ENCODE measurements at regions not wholly inside any gene's neighbourhood (a gene's known extent, or its start where the extent isn't known, plus 50 kb on each side); places are given as distances from the start of the nearest gene placed in this dataset.
"Not testable (repeated sequence)": the region's sequence is repeated elsewhere in the genome, so short reads cannot be mapped to it uniquely, and the experiment has no call there.

- DNase-seq: no peak
Measured at GRCh38 chr11:39120890-39121289, 2338.6 kb downstream of the LRRC4C start.

DNA sequence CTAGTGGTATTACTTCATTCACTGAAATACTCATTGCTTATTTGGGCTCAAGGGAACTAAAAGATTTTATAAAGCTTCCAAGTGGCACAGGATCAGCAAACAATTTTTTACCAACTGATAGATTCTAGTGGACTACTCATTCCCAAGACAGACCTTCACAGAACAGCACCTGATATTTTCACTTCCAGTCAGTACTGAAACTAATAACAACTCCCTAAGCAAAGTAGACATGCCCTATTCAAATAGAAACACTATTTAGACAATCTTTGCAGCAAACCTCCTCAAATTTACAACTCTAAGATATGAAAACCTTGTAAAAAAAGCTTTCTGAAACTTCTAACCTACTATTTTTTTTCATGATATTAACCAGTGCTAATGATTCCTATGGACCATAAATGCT lies 2345.8 kb downstream of the LRRC4C start:
- DNase-seq: no peak

DNA sequence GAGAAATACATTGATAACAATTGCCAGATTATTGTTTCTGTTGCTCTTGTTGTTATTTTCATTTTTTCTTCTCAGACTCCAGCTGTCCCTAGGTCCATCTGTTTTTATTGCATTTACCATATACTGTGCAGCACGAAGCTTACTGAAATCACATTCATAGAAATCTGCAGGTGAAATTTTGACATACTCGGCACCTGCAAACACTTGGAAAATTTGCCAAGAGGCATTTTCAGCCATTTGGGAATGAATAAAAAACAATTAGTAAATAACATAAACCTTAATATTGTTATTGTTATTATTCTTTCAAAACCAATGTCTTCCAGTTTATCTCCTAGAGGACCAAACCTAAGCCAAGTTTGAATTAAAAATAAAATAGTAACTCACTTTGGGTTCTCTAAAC lies 2357.2 kb downstream of the LRRC4C start:
- no peak for DNase-seq

GRCh38 chr11:39078465-39078864 lies 2381.0 kb downstream of the LRRC4C start:
- DNase-seq: no peak

DNA sequence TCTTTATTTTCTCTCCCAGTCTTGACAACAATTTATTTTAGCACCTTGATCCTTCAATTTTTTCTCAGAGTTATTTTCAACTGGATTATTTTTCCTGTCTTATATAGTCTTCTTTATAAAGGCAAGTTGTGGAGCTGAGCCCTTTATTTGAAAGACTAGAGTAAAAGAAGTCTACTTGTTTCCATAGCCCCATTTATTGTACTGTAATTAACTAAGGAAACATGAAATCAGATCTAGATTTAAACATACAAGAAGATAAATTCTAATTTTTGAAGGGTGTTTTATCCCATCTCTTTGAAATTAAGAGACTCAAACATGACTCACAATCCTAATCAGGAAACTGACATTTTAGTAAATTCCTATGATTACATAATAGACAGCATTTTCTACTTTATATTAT lies 2421.8 kb downstream of the LRRC4C start:
- no peak for DNase-seq

GRCh38 chr11:39036021-39036420 lies 2423.4 kb downstream of the LRRC4C start:
- DNase-seq: no peak

GRCh38 chr11:39021539-39021938 lies 2423.5 kb upstream of the RAG2 start:
- no peak for DNase-seq

GRCh38 chr11:39011797-39012196 lies 2413.8 kb upstream of the RAG2 start:
- no peak for DNase-seq

- DNase-seq: no peak
Measured at GRCh38 chr11:38990841-38991240, 2392.8 kb upstream of the RAG2 start.

DNA sequence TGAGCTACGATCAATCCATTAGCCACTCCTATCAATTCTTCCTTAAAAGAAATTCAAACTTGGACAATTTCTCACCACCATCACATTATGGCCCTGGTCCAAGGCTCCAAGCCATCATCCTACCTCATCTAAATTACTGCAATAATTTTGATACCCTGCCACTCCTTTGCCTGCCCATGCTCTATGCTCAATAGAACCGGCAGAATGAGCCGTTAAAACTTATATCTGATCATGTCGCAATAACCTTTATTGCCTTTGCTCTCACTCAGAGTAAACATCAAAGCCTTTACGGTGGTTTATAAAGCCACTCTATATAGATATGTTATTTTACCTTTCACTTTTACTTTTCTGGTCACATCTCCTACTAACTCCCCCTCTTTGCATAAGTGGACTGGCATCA lies 2392.1 kb upstream of the RAG2 start:
- DNase-seq: no peak

- DNase-seq: no peak
Measured at GRCh38 chr11:38988908-38989307, 2390.9 kb upstream of the RAG2 start.

DNA sequence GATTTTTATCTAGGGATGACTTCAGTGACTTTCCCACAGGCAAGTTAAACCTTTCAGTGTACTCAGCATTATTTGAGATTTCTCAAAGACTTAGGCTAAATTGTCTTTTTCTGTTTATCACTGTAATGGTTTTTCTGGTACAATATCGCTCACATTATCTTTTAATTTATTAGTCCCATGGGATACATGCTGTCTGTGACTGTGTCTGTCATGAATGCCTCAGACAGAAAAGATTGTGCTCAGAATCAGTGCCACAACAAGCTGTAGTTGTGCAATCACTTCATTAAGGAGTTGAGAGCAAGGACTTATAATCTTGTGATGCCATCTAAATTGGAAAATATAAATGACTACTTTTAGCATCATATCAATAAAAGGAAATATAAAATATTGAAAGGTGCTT lies 2374.2 kb upstream of the RAG2 start:
- no peak for DNase-seq

- DNase-seq: no peak
Measured at GRCh38 chr11:38971141-38971540, 2373.1 kb upstream of the RAG2 start.

- DNase-seq: no peak
Measured at GRCh38 chr11:38968951-38969350, 2370.9 kb upstream of the RAG2 start.

DNA sequence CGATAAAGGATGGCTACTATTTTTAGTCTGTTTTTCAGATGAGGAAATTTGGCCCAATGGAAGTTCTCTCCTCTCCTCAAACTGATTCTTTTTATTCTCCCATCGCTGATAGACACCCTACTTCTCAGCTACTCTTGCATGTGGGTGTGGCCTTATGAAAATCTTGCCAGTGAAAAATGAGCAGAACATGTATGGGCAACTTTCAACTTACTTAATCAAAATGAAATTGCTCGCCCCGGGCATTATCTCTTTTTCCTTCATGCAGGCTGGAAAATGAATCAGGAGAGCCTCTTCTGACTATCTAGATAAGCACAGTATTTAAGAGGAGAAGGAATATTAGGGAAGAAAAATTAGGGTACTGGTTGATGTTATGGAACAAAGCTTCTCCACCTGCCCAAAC lies 2354.7 kb upstream of the RAG2 start:
- DNase-seq: no peak

DNA sequence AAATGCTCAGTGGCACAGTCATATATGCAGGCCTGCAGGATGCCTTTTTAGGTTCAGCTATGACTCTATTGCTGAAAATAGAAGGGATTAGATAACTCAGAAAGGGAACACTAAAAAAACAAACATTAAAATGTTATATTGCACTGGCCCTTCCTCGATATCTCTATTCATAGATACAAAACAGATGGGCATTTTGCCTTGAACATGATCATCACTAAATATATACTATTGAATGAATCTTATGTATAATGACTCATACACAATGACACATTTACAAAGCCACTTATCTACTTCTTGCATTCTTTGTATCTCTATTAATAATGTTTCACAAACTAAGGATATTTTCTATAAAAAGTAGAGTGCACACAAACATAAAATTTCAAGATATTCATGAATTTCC lies 2352.8 kb upstream of the RAG2 start:
- DNase-seq: no peak

- DNase-seq: no peak
Measured at GRCh38 chr11:38948392-38948791, 2350.4 kb upstream of the RAG2 start.

DNA sequence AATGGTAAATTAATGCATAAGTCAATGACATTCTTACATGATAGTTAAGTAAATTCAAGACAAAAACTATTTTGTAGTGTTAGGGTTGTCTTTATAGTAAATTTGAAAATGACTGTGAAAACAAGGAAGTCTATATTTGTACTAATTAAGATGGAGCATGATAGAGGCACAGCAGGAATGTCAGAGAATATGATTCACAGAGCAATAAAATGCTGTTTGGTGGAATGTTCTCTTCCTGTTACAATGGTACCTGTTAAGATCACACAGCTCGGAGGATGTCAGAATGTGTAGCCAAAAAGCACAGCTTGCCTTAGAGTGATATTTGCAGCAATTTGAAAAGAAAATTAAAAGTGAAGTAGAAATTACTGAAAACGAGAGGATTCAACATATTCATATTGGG lies 2339.7 kb upstream of the RAG2 start:
- no peak for DNase-seq

GRCh38 chr11:38935941-38936340 lies 2337.9 kb upstream of the RAG2 start:
- no peak for DNase-seq

DNA sequence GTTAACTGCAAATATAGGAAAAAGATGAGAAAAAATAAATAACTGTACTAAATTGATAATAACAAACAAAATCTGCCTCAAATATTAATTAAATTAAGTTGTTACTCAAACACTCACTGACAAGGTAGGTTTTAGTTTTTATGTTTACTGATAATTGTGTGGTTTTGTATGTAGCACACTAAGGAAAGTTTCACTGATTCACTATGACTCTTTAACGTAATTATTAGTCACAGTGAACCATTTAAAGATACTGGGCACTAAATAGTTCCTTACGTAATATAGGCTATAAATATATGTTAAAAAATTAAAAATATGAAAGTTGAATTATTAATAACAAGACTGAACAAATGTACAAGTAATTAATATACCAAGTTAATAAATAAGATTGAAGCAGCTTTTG lies 2330.0 kb upstream of the RAG2 start:
- DNase-seq: no peak

DNA sequence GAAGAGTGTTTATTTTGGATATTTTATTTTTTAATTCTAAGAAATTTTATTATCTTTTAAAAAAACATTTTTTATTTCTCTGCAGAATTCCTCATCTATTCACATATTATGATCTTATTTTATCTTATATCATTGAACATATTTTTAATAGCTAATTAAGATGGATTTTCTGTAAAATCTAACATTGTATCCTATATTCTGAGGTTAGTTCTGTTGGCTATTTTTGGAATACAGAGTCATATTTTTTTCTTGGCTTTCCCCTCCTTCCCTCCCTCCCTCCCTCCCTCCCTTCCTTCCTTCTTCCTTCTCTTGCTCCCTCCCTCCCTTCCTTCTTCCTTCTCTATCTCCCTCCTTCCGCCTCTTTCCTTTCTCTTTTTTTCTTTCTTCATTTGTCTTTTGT lies 2326.6 kb upstream of the RAG2 start:
- DNase-seq: no peak

GRCh38 chr11:38900211-38900610 lies 2302.2 kb upstream of the RAG2 start:
- DNase-seq: no peak

DNA sequence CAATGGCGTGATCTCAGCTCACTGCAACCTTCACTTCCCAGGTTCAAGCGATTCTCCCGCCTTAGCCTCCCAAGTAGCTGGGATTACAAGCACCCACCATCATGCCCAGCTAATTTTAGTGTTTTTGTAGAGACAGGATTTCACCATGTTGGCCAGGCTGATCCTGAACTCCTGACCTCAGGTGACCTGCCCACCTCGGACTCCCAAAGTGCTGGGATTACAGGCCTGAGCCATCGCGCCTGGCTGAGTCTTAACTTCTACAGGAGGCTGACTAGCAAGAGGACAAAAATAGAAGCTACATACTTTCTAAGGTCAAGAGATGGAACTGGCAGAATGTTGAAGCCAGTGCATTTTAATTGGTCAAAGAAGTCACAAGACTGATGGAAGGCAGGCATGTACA lies 2296.2 kb upstream of the RAG2 start:
- DNase-seq: not testable (repeated sequence)

DNA sequence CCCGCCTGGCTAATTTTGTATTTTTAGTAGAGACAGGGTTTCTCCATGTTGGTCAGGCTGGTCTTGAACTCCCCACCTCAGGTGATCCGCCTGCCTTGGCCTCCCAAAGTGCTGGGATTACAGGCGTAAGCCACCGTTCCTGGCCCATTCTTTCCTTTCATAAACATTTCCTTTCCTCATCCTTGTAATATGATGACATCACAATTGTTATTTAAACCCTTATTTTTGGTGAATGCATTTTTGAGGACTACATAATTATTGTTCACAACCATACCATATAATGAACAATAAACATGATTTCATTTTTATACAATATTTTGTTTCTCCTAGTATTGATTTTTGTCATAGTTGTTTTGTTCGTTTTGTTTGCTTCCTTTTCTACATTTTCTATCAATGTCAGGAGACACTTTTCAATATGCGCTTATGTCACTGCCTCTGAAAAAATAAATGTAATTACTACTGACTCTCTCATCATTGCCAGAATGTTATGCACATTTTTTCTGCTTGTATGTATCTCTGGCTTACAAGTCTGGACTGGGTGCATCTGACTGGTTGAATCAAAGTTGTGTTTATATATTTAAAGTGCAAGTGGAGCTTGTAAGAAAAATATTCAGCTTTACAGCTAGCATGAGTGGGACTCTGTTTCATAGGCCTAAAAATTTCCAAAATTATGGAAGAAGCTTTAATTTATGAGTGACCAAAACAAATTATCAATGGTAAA lies 2286.3 kb upstream of the RAG2 start:
- no peak for DNase-seq

GRCh38 chr11:38867338-38867737 lies 2269.3 kb upstream of the RAG2 start:
- DNase-seq: no peak

DNA sequence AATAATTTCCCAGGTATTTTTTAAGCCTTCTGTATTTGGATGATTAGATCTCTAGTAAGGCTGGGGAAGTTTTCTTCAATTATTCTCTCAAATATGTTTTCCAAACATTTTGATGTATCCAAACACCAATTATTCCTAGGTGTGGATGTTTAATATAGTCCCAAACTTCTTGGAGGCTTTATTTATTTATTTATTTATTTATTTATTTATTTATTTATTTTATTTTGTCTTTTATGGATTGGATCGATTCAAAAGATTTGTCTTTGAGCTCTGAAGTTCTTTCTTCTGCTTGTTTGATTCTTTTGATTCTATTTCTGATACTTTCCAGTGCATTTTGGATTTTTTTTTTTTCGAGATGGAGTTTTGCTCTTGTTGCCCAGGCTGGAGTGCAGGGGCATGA lies 2267.9 kb upstream of the RAG2 start:
- no peak for DNase-seq

All from NCI-H82 (cell line).